ENCODE measurements at regions not wholly inside any gene's neighbourhood (a gene's known extent, or its start where the extent isn't known, plus 50 kb on each side); places are given as distances from the start of the nearest gene placed in this dataset.

- in situ Hi-C loops (cut with HindIII; ENCODE audit: low pct_ligation_motif_present, low pct_unique_long_range_greater_than_20kb, low sequenced_read_pairs) = no loop called here
- no peak for DNase-seq
Observed at GRCh38 chr21:24023936-24024335, 1583.3 kb downstream of the MRPL39 start.

- no peak for DNase-seq
- in situ Hi-C loops (cut with HindIII; ENCODE audit: low pct_ligation_motif_present, low pct_unique_long_range_greater_than_20kb, low sequenced_read_pairs) = no loop called here
Observed at GRCh38 chr21:24023402-24023801, 1583.9 kb downstream of the MRPL39 start.

- in situ Hi-C loops (cut with HindIII; ENCODE audit: low pct_ligation_motif_present, low pct_unique_long_range_greater_than_20kb, low sequenced_read_pairs) = no loop called here
- no peak for DNase-seq
Observed at GRCh38 chr21:24014381-24014780, 1592.9 kb downstream of the MRPL39 start.

- DNase-seq = no peak
- in situ Hi-C loops (cut with HindIII; ENCODE audit: low pct_ligation_motif_present, low pct_unique_long_range_greater_than_20kb, low sequenced_read_pairs) = no loop called here
Observed at GRCh38 chr21:24011087-24011486, 1596.2 kb downstream of the MRPL39 start.

- DNase-seq = no peak
- in situ Hi-C loops (cut with HindIII; ENCODE audit: low pct_ligation_motif_present, low pct_unique_long_range_greater_than_20kb, low sequenced_read_pairs) = no loop called here
Observed at GRCh38 chr21:24007592-24007991, 1599.7 kb downstream of the MRPL39 start.

- DNase-seq = no peak
- in situ Hi-C loops (cut with HindIII; ENCODE audit: low pct_ligation_motif_present, low pct_unique_long_range_greater_than_20kb, low sequenced_read_pairs) = no loop called here
Observed at GRCh38 chr21:23986987-23987386, 1620.3 kb downstream of the MRPL39 start.

- in situ Hi-C loops (cut with HindIII; ENCODE audit: low pct_ligation_motif_present, low pct_unique_long_range_greater_than_20kb, low sequenced_read_pairs) = no loop called here
- no peak for DNase-seq
Observed at GRCh38 chr21:23986214-23986613, 1621.1 kb downstream of the MRPL39 start.

GRCh38 chr21:23982546-23982945, 1624.7 kb downstream of the MRPL39 start:
- DNase-seq = no peak
- in situ Hi-C loops (cut with HindIII; ENCODE audit: low pct_ligation_motif_present, low pct_unique_long_range_greater_than_20kb, low sequenced_read_pairs) = no loop called here

GRCh38 chr21:23977971-23978370, 1629.3 kb downstream of the MRPL39 start:
- in situ Hi-C loops (cut with HindIII; ENCODE audit: low pct_ligation_motif_present, low pct_unique_long_range_greater_than_20kb, low sequenced_read_pairs) = no loop called here
- DNase-seq = no peak

- peak; percentile 26 for DNase-seq
Observed at GRCh38 chr21:23968722-23969647, 1638.3 kb downstream of the MRPL39 start.

GRCh38 chr21:23968008-23968407, 1639.3 kb downstream of the MRPL39 start:
- DNase-seq = no peak
- in situ Hi-C loops (cut with HindIII; ENCODE audit: low pct_ligation_motif_present, low pct_unique_long_range_greater_than_20kb, low sequenced_read_pairs) = no loop called here

More at GRCh38 chr21:23968722-23969647, 1638.3 kb downstream of the MRPL39 start:
- in situ Hi-C loops (cut with HindIII; ENCODE audit: low pct_ligation_motif_present, low pct_unique_long_range_greater_than_20kb, low sequenced_read_pairs) = no loop called here

- in situ Hi-C loops (cut with HindIII; ENCODE audit: low pct_ligation_motif_present, low pct_unique_long_range_greater_than_20kb, low sequenced_read_pairs) = no loop called here
- DNase-seq = no peak
Observed at GRCh38 chr21:23963454-23963853, 1643.8 kb downstream of the MRPL39 start.

- no peak for DNase-seq
- in situ Hi-C loops (cut with HindIII; ENCODE audit: low pct_ligation_motif_present, low pct_unique_long_range_greater_than_20kb, low sequenced_read_pairs) = no loop called here
Observed at GRCh38 chr21:23960769-23961168, 1646.5 kb downstream of the MRPL39 start.

- no peak for DNase-seq
- in situ Hi-C loops (cut with HindIII; ENCODE audit: low pct_ligation_motif_present, low pct_unique_long_range_greater_than_20kb, low sequenced_read_pairs) = no loop called here
Observed at GRCh38 chr21:23955135-23955843, 1652.0 kb downstream of the MRPL39 start.

GRCh38 chr21:23952269-23952668, 1655.0 kb downstream of the MRPL39 start:
- DNase-seq = no peak
- in situ Hi-C loops (cut with HindIII; ENCODE audit: low pct_ligation_motif_present, low pct_unique_long_range_greater_than_20kb, low sequenced_read_pairs) = no loop called here

- DNase-seq = no peak
- in situ Hi-C loops (cut with HindIII; ENCODE audit: low pct_ligation_motif_present, low pct_unique_long_range_greater_than_20kb, low sequenced_read_pairs) = no loop called here
Observed at GRCh38 chr21:23951251-23951650, 1656.0 kb downstream of the MRPL39 start.

- DNase-seq = no peak
- in situ Hi-C loops (cut with HindIII; ENCODE audit: low pct_ligation_motif_present, low pct_unique_long_range_greater_than_20kb, low sequenced_read_pairs) = no loop called here
Observed at GRCh38 chr21:23950344-23950743, 1656.9 kb downstream of the MRPL39 start.

- DNase-seq = no peak
- in situ Hi-C loops (cut with HindIII; ENCODE audit: low pct_ligation_motif_present, low pct_unique_long_range_greater_than_20kb, low sequenced_read_pairs) = no loop called here
Observed at GRCh38 chr21:23949493-23949892, 1657.8 kb downstream of the MRPL39 start.

- no peak for DNase-seq
- in situ Hi-C loops (cut with HindIII; ENCODE audit: low pct_ligation_motif_present, low pct_unique_long_range_greater_than_20kb, low sequenced_read_pairs) = no loop called here
Observed at GRCh38 chr21:23939369-23940065, 1667.8 kb downstream of the MRPL39 start.

Data from ACHN (cell line).